CD4-positive, alpha-beta T cell treated with Interleukin-4 for 4 hours (primary cell): ENCODE measurements at regions not wholly inside any gene's neighbourhood (a gene's known extent, or its start where the extent isn't known, plus 50 kb on each side); places are given as distances from the start of the nearest gene placed in this dataset.
"Not testable (repeated sequence)": the region's sequence is repeated elsewhere in the genome, so short reads cannot be mapped to it uniquely, and the experiment has no call there.

Source experiments
- DNase-seq: peaks from one replicate; pipeline ENCODE4 v3.0.0-alpha.2; 2020

DNA sequence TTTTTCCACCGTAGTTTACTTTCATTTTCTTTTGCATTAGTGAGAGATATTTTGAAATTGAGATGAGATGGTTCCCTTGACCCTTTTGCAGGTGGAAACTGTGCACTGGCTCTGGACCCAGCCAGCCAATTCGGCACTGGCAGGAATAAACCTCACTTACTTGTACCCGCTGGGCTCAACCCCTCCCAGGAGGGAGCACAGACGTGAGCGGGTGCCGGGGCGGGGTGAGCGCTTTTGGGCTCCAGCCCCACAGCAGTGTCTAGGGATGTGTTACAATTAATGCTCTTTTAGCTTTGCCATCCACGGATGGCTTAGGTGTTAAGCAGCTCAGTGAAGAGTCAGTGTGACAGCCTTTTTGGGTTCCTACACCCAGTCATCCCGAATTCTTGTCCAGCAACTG lies 766.1 kb upstream of the CHD1 start:
- no peak for DNase-seq

DNA sequence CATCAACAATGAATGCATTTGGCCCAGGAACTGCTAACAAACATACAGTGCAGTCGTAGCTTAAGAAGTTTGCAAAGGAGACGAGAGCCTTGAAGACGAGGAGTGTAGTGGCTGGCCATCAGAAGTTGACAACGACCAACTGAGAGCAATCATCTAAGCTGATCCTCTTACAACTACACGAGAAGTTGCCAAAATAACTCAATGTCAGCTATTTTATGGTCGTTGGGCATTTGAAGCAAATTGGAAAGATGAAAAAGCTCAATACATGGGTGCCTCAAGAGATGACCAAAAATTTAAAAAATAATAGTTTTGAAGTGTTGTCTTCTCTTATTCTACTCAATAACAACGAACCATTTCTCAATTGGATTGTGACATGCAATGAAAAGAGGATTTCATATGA lies 757.7 kb upstream of the CHD1 start:
- no peak for DNase-seq

DNA sequence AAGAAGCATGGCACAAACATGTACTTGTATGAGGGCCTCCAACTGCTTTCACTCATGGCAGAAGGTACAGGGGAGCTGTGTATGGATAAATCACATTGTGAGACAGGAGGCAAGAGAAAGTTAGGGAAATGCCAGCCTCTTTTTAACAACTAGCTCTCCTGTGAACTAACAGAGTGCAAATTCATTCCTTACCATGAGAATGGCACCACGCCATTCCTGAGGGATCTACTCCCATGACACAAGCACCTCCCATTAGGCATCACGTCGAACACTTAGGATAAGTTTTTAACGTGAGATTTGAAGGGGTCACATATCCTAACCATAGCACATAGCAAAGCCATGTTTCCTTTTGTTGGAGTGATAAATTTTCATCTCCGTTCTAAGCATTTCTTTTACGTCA lies 747.2 kb upstream of the CHD1 start:
- DNase-seq: no peak

DNA sequence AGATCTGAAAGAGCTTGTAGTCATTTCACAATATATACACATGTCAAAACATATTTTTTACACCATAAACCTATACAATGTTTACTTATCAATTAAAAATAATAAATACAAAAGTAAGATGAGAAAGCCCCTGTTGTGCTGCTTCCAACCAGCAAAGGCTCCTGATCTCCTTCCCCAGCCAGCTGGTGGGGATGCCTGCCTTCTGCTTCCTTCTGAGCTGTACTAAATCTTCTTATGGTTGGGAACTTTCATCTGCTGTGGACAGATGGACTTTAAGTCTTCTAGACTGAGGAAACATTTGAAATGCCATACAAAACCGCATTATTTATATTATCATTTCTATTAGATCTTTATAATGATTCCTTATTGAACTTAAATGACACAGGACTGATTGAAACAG lies 745.3 kb upstream of the CHD1 start:
- no peak for DNase-seq

DNA sequence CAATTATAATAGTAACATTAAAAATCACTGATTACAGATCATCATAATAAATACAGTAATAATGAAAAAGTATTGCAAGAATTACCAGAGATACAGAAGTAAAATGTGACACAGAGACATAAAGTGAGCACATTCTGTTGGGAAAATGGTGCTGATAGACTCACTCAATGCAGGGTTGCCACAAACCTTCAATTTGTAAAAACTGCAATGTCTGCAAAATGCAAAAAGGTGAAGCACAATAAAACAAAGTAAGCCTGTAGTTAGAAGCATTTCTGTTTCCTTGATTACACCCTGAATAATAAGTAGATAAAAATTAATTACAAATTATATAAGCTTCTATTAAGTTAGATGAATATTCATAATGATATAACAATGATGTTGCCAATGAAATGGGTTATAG lies 736.2 kb upstream of the CHD1 start:
- DNase-seq: no peak

DNA sequence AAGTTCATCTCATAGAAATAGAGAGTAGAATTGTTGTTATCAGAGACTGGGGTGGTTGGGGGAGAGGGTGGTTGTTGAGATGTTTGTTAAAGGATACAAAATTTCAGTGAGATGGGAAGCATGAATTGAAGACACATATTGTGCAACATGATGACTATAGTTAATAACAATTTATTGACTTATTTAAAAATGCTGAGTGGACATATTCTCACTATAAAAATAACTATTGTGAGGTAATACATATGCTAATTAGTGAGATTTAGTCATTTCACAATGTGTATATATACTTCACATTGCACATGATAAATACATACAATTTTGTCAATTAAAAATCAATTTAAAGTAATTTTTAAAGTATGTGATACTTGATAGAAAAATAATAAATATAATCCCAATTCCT lies 722.5 kb upstream of the CHD1 start:
- DNase-seq: no peak

DNA sequence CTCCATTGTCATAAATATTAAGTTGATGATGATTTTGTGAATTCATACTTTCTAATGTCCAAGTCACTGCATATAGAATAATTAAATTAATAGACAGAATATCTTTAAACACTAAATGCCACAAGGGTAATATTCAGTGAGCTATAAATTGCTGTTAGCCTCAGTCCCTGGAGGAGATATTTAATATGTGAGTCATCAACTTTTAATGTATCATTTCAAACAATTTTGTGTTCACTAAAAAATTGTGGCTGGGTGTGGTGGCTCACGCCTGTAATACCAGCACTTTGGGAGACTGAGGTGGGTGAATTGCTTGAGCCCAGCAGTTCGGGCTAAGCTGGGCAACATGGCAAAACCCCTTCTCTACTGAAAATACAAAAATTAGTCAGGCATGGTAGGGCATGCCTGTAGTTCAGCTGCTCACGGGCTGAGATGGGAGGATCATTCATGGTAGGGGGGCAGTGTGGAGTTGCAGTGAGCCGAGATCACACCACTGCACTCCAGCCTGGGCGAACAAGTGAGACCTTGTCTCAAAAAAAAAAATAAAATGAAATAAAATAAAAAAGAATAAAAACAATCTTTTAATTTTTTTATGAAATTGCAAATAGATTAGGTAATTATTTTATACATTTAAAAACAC lies 717.3 kb upstream of the CHD1 start:
- no peak for DNase-seq

DNA sequence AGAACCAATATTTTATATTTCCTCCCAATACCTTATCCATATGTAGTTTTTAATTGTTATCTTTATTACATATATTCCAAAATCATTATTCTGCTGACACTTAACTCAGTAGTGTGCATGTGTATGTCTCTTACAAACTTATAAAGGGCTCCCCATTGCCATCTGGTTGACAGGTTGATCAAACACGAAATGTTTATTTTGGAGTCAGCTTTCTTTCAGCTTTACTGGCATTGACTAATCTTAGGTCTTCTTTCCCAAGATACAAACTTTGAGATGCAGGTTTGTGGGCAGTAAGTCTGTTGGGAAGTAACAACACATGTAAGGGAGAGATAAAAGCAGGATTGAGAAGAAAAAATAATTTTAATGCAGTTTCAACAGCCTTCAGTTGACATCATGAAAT lies 716.0 kb upstream of the CHD1 start:
- no peak for DNase-seq

DNA sequence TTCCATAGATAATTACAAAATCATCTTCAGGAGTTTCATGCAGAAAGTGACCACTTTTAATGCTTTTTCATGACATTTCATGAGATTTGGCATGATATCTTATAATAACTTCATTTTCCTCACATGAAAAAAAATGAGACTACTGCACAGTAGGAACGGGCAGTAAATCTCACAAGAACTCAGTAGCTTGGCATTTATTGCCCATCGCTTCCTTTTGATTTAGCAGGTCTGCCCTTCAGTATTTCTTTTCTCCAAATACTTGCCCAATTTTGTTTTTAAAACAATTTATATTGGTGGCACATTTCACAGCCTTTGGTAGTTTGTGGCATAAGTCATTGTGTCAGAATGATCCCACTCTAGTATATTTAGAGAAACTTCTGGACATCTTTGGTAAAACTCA lies 711.8 kb upstream of the CHD1 start:
- no peak for DNase-seq

DNA sequence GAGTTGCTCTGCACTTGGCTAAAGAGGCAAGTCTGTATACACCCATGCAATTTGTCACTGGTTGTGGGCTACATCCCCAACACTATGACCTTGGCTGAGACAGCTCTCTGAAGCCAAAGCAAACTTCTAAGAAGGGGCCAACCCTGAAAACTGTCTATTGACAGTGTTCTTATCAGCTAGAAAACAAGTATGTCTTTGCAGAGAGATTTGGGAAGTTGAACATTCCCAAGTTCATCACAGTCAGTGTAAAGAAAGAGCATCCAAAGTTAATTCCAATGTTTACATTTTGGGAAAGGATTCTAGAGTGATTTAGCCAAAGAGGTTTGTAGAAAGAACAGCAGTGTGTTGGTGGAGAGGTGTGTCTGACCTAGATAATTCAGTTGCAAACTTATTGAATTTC lies 711.1 kb upstream of the CHD1 start:
- no peak for DNase-seq

DNA sequence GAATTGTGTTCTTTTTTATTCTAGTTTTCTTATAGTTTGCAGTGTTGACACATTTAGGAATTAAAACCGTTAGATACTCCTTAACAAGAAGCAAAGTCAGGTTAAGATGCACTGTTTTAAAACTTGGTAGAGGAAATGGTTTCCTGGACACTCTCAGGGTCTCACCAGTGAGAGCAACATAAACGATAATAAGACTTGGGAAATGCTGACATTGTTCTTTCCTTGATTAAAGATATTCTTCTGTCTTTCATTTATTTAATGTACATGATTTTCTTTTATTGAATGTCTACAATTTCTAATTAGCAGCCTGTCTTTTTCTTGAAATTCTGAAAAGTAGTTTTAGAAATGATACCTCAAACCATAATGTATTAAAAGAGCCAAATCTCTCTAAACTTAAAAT lies 707.9 kb upstream of the CHD1 start:
- no peak for DNase-seq

DNA sequence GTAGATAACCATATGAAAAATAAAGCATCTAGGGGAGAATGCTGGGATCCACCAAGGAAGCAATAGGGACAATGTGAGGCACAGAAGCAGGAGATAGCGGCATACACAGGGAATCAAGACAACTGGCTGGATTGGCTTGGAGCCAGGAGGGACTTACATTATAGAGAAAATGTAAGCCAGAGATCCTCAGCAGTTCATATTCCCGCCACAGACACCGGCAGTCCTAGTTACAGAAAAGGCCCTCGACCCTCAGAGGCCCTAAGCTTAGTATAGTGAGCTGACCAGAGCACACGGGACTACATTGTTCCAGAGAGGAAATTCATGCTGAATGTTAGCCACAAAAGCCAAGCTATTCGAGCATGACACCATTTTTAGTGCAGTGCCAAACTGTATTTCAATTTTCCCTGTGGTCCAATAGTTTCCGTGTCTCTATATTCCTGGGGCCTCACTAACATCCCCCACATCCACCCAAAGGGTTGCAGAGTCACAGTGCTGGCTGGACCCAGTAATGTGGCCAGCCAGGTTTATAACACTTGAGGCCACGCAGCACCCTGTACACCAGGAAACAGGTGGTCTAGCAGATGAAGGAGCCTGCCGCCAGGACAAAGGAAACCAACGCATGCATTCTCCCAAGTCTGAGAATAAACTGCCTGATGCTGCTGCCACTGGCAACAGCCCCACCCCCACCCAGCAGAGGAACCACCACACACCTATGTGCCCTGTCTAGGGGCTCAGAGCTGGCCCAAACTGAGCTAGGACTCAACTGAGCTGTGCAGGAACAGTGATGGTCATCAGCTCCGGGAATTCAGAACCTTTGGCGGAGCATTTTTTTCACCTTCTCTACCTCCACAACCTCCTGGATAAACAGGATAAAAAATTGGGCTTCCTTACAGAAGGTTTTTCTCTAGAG lies 693.2 kb upstream of the CHD1 start:
- DNase-seq: no peak

DNA sequence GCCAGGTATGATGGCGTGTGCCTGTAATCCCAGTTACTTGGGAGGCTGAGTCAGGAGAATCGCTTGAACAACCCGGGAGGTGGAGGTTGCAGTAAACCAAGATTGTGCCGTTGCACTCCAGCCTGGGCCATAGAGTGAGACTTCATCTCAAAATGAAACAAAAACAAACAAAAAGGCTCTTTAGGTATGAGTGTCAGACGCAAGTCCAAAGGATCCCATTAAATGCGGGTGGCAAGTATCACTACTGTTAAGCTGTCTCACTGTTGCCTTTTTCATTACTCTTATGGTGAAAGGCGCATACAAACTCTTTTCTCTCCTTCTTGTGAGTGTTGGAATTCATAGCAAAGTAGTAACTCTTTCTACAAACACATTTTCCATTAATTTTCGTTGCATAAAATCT lies 688.5 kb upstream of the CHD1 start:
- DNase-seq: no peak

DNA sequence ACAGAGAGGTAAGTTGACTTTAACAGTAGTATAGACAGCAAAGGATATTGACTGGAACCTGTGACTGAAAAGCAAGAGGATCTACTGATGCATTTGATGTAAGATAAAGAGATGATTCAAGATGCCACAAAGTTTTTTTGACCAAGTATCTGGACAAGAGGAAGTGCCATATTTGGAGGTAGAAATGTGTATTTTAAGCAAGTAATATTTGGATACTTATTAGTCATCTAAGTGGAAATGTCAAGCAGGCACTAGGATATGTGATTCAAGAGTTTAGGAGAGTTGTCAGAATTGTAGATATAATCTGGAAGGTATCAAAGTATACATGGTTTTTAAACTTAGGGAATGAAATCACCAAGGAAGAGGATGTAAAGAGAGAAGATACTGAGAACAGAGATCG lies 686.1 kb upstream of the CHD1 start:
- no peak for DNase-seq

DNA sequence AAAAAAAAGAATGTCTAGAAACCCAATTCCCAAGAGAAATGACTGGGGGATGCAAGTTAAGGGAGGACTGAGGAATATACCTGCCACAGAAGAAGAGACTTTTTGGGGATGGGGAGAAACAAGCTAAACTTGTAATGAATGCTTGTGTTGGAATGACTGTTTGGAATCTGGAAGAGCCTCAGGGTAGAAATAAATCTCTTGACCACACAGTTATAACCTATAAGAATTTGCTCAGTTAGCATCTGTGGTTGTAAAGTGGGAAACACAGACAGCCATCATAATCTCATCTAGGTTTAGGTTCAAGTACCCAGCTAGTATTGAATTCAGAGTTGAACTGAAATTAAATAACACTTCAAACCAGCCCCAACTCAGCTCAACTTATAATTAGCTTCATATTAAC lies 678.3 kb upstream of the CHD1 start:
- DNase-seq: no peak

DNA sequence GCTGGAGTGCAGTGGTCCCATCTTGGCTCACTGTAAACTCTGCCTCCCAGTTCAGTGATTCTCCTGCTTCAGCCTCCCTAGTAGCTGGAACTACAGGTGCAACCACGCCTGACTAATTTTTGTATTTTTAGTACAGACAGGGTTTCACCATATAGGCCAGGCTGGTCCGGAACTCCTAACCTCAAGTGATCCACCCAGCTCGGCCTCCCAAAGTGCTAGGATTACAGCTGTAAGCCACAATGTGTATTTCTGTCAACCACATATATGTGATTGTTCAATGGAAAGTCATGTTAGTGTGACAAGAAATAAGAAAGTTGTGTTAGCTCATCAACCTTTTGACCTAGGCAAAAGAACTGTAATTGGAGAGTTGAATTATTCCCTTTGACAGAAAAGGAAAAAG lies 677.1 kb upstream of the CHD1 start:
- DNase-seq: no peak

DNA sequence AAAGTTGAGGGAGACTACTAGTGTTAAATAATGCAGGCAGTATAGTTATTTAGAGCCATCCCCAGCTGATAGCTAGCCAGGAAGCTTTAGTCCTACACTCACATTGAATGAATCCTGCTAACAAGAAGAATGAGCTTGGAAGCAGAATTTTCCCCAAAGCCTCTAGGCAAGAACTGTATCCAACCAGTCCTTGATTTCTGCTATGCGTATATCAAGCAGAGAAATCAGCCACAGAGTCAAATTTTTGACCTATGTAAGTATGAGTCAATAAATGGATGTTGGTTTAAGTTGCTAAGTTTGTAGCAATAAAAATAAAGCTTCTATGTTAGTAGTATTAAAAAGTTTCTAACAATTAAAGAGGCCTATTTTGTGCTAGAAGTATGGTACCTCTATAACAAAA lies 672.1 kb upstream of the CHD1 start:
- DNase-seq: no peak

DNA sequence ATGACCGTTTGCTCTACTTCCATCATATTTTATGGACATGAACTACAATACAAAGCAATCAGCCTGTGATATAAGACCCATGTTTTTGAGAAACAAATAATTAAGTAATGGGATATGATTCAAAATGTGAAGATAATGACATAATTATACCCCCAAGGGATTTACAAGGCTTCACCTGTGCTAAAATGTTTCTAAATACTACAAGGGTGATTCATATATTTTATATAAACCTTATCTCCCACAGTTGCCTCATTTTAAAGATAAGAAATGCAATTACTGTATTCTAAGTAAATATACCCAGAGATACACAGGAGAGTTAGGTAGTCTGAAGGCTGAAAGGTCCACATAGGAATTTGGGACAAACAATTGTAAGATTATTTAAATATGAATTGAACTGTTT lies 662.0 kb upstream of the CHD1 start:
- no peak for DNase-seq

DNA sequence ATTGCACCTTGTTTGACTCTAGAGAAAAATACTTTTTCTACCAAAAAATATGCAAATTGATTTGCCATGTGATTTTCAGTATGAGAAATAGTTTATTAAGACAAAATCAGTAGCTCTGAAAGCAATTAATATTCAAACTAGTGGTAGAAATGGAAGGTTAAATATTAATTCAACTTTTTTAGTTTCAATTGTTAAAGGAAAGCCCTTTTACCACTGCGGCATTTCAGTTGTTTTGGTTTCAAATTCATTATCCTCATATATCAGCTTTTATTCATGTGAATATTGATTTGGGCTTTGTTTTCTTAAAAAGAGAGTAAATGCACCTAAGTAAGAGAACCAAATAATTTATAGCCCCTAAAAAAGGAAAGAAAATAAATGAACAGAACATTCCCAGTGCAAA lies 660.6 kb upstream of the CHD1 start:
- DNase-seq: no peak

DNA sequence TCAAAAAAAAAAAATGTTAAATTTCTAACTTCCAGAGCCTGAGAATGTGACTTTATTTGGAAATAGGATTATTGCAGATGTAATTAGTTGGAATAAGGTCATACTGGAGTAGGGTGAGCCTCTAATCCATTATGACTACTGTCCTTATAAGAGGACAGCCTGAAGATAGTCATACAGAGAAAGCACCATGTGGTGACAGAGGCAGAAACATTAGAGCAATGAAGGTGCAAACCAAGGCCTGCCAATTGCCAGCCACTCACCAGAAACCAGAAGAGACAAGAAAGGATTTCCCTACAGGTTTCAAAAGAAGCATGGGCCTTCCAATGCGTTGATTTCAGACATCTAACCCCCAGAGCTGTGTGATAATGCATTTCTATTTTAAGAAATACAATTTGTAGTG lies 659.2 kb upstream of the CHD1 start:
- DNase-seq: no peak

DNA sequence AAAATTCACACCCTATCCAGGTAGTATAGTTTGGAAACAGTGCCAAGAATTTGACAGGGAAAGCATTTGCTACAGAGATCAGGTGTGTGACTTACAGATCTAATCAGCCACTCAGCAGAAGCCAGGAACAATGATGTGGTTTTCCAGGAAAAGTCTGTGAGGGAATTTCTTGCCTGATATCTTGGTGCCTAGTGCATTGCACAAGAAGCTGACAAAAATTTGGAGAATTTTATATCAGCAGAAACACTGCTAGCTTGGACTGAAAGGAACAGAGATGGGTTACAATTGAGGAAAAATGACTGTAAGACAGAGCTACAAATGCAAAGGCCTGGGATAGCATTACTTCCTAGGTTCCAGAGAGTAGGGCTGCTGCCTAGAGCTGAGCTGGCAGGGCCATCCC lies 658.1 kb upstream of the CHD1 start:
- DNase-seq: no peak

DNA sequence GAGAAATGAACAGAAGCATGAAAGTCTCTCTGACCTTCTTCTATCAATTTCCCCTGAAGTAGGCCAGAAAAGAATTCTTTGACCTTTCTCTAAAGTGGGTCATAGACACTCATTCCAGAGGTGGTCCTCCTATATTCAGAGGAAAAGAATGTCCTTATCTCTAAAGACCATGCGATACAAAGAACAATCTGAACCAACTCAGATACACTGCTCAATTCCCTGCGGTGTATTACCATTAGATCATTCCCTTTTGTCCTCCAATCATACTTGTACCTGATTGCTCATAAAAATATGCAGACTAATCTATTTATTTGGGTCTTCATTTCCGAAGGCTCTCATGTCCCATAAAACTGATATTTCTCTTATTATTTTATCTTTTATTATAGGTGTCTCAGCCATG lies 652.4 kb upstream of the CHD1 start:
- DNase-seq: not testable (repeated sequence)

DNA sequence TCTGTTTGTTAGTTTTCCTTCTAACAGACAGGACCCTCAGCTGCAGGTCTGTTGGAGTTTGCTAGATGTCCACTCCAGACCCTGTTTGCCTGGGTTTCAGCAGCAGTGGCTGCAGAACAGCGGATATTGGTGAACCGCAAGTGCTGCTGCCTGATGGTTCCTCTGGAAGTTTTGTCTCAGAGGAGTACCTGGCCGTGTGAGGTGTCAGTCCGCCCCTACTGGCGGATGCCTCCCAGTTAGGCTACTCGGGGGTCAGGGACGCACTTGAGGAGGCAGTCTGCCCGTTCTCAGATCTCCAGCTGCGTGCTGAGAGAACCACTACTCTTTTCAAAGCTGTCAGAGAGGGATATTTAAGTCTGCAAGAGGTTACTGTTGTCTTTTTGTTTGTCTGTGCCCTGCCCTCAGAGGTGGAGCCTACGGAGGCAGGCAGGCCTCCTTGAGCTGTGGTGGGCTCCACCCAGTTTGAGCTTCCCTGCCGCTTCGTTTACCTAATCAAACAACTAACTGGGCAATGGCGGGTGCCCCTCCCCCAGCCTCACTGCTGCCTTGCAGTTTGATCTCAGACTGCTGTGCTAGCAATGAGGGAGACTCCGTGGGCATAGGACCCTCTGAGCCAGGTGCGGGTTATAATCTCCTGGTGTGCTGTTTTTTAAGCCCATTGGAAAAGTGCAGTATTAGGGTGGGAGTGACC lies 634.3 kb upstream of the CHD1 start:
- DNase-seq: not testable (repeated sequence)

DNA sequence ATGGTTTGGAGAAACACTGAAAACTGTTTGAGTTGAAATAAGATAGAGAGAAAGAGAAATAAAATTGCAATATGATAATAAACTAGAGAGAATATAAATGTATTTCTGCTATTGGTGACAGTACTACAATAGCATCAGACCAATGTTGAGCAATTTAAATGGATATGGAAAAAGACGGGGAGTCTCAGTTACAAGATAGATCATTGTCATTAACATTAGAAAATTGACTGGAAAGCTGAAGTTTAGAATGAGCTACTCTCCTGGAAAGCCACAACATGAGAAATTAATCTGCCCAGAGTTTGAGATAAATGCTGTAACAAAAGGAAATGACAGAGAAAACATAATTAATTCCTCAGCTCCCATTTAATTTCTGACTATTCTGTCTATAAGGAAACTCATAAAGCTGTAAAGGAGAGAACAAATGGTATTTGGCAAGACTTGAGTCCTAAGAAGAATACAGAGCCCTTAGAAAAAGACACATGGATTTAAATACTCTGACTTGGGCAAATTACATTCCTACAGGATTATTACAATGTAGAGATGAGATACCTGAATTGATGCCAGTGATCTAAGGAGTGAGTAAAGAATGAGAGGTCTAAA lies 624.5 kb upstream of the CHD1 start:
- no peak for DNase-seq
